ENCODE measurements at regions not wholly inside any gene's neighbourhood (a gene's known extent, or its start where the extent isn't known, plus 50 kb on each side); places are given as distances from the start of the nearest gene placed in this dataset.
"Not testable (repeated sequence)": the region's sequence is repeated elsewhere in the genome, so short reads cannot be mapped to it uniquely, and the experiment has no call there.

DNA sequence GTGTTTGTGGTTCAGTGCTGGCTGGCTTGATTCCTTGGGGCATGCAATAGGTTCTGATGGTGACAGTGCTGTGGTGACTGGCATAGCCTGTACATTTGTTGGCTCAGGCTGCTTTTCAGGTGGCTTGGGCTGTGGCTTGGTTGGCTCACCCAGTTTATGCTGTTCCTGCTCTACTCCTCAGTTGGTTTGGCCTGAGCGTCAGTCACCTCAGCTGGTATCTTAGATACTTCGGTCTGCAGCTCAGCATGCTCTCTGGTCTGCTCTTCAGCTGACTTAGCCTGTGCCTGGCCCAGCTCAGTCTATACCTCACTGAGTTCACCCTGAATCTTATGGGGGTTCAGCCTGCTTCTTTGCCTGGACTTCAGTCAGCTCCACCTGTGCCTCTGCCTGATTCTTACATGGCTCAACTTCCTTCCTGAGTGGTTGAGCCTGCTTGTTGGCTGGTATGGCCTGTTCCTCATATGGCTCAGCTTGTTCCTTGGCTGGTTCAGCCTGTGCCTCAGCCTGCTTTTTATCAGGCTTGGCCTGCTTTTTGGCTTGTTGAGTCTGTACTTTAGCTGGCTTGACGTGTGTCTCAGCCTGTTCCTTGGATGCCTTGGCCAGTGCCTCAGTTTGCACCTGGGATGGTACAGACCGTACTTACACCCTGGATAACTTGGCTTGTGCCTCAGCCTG is 170.6 kb downstream of the MSN start:
- Histone ChIP-seq H3K9me3 (ENCODE audit: control insufficient read depth, insufficient read depth, low read length) (no peaks in the 10 kb centered on the region), H3K36me3 (ENCODE audit: control insufficient read depth, low read length) (no peaks in the 10 kb centered on the region), H3K4me2 (ENCODE audit: low read length) (no peak overlapping the region), H3K4me1 (ENCODE audit: control insufficient read depth, low read length) (no peaks in the 10 kb centered on the region), H3K9me2 (replicated peaks; ENCODE audit: control insufficient read depth, low read length) (no peaks in the 10 kb centered on the region), H3F3A (ENCODE audit: control insufficient read depth, insufficient read depth) (no peaks in the 10 kb centered on the region), H4K20me1 (ENCODE audit: control insufficient read depth, insufficient read depth, low read depth, low read length) (no peaks in the 10 kb centered on the region), H3K4me3 (ENCODE audit: low read length) (no peak overlapping the region), H3K27ac (ENCODE audit: low read depth, low read length) (no peak overlapping the region), H3K27me3 (ENCODE audit: control insufficient read depth, low read length) (no peaks in the 10 kb centered on the region), H3K79me2 (ENCODE audit: control insufficient read depth, low read length) (no peaks in the 10 kb centered on the region)
- no peak for TF ChIP-seq EZH2phosphoT487 (IDR thresholded peaks at IDR 0.05; ENCODE audit: borderline replicate concordance, low read length)
- TF ChIP-seq, protein P1, sequence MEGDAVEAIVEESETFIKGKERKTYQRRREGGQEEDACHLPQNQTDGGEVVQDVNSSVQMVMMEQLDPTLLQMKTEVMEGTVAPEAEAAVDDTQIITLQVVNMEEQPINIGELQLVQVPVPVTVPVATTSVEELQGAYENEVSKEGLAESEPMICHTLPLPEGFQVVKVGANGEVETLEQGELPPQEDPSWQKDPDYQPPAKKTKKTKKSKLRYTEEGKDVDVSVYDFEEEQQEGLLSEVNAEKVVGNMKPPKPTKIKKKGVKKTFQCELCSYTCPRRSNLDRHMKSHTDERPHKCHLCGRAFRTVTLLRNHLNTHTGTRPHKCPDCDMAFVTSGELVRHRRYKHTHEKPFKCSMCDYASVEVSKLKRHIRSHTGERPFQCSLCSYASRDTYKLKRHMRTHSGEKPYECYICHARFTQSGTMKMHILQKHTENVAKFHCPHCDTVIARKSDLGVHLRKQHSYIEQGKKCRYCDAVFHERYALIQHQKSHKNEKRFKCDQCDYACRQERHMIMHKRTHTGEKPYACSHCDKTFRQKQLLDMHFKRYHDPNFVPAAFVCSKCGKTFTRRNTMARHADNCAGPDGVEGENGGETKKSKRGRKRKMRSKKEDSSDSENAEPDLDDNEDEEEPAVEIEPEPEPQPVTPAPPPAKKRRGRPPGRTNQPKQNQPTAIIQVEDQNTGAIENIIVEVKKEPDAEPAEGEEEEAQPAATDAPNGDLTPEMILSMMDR (IDR thresholded peaks at IDR 0.05; ENCODE audit: low read depth, low read length, poor library complexity, severe bottlenecking): no peak

DNA sequence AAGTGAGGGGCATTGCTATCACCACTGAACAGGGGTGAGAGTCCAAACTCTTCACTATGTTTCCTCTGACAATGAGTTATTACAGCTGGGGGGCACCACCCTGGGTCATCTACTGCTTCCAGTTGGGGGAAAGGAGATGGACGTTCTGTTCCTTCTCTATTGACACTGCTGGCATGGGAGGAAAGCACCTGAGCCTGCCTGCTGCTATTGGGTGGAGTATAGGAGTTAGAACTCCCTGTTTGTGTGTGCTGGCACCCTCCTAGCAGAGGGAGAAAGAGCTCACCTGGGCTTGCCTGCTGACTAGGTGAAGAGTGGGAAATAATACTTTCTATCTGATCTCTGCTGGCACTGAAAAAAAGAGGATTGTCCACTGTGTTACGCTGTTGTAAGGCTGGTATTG is 163.8 kb downstream of the MSN start:
- no peak overlapping the region for H3K4me2 ChIP-seq (ENCODE audit: low read length)

DNA sequence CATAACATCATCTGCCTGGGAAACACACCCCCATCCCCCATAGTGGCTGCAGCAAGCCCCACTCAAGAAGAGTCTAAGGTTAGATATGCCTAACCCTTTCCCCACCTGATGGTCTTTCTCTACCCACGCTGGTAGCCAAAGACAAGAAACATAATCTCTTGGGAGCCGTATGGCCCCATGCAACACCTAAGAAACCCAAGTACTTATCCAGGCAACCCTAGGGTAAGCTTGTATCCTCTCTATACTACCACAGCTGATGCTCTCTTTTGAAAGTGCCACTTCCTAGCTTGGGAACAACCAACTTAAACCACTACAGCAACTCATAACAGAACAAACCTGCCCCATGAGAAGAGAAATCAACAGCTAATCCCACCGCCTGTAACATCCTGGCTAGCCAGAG is 161.1 kb downstream of the MSN start:
- Histone ChIP-seq H3F3A (ENCODE audit: control insufficient read depth, insufficient read depth) (no peaks in the 10 kb centered on the region), H3K4me3 (ENCODE audit: low read length) (no peak overlapping the region), H3K27me3 (ENCODE audit: control insufficient read depth, low read length) (no peaks in the 10 kb centered on the region), H3K79me2 (ENCODE audit: control insufficient read depth, low read length) (no peaks in the 10 kb centered on the region), H3K9me2 (replicated peaks; ENCODE audit: control insufficient read depth, low read length) (no peaks in the 10 kb centered on the region), H4K20me1 (ENCODE audit: control insufficient read depth, insufficient read depth, low read depth, low read length) (no peaks in the 10 kb centered on the region), H3K4me2 (ENCODE audit: low read length) (no peak overlapping the region), H3K4me1 (ENCODE audit: control insufficient read depth, low read length) (no peaks in the 10 kb centered on the region), H3K9me3 (ENCODE audit: control insufficient read depth, insufficient read depth, low read length) (no peaks in the 10 kb centered on the region), H3K27ac (ENCODE audit: low read depth, low read length) (no peak overlapping the region), H3K36me3 (ENCODE audit: control insufficient read depth, low read length) (no peaks in the 10 kb centered on the region)
- TF ChIP-seq EZH2phosphoT487 (IDR thresholded peaks at IDR 0.05; ENCODE audit: borderline replicate concordance, low read length): no peak
- TF ChIP-seq, protein P1 (IDR thresholded peaks at IDR 0.05; ENCODE audit: low read depth, low read length, poor library complexity, severe bottlenecking): no peak

More for the DNA sequence above, 163.8 kb downstream of the MSN start:
- TF ChIP-seq, protein P1 (IDR thresholded peaks at IDR 0.05; ENCODE audit: low read depth, low read length, poor library complexity, severe bottlenecking): no peak
- no peak for TF ChIP-seq EZH2phosphoT487 (IDR thresholded peaks at IDR 0.05; ENCODE audit: borderline replicate concordance, low read length)
- H3K9me2 ChIP-seq (replicated peaks; ENCODE audit: control insufficient read depth, low read length): no peaks in the 10 kb centered on the region
- H3K4me1 ChIP-seq (ENCODE audit: control insufficient read depth, low read length): no peaks in the 10 kb centered on the region
- no peak overlapping the region for H3K27ac ChIP-seq (ENCODE audit: low read depth, low read length)
- H3K9me3 ChIP-seq (ENCODE audit: control insufficient read depth, insufficient read depth, low read length): no peaks in the 10 kb centered on the region
- no peaks in the 10 kb centered on the region for H3K36me3 ChIP-seq (ENCODE audit: control insufficient read depth, low read length)
- H4K20me1 ChIP-seq (ENCODE audit: control insufficient read depth, insufficient read depth, low read depth, low read length): no peaks in the 10 kb centered on the region
- H3K4me3 ChIP-seq (ENCODE audit: low read length): no peak overlapping the region
- H3K79me2 ChIP-seq (ENCODE audit: control insufficient read depth, low read length): no peaks in the 10 kb centered on the region
- no peaks in the 10 kb centered on the region for H3K27me3 ChIP-seq (ENCODE audit: control insufficient read depth, low read length)
- no peaks in the 10 kb centered on the region for H3F3A ChIP-seq (ENCODE audit: control insufficient read depth, insufficient read depth)

DNA sequence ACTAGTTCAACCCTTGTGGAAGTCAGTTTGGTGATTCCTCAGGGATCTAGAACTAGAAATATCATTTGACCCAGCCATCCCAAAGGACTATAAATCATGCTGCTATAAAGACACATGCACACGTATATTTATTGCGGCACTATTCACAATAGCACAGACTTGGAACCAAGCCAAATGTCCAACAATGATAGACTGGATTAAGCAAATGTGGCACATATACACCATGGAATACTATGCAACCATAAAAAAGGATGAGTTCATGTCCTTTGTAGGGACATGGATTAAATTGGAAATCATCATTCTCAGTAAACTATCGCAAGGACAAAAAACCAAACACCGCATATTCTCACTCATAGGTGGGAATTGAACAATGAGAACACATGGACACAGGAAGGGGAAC is 157.8 kb downstream of the MSN start:
- not testable (repeated sequence) for H3K36me3 ChIP-seq (ENCODE audit: control insufficient read depth, low read length); H3K9me2 ChIP-seq (replicated peaks; ENCODE audit: control insufficient read depth, low read length); H3K4me1 ChIP-seq (ENCODE audit: control insufficient read depth, low read length); H3F3A ChIP-seq (ENCODE audit: control insufficient read depth, insufficient read depth); H3K9me3 ChIP-seq (ENCODE audit: control insufficient read depth, insufficient read depth, low read length); H3K27me3 ChIP-seq (ENCODE audit: control insufficient read depth, low read length); H3K4me3 ChIP-seq (ENCODE audit: low read length); H3K4me2 ChIP-seq (ENCODE audit: low read length); H4K20me1 ChIP-seq (ENCODE audit: control insufficient read depth, insufficient read depth, low read depth, low read length); H3K27ac ChIP-seq (ENCODE audit: low read depth, low read length); H3K79me2 ChIP-seq (ENCODE audit: control insufficient read depth, low read length)
